ENCODE measurements at regions not wholly inside any gene's neighbourhood (a gene's known extent, or its start where the extent isn't known, plus 50 kb on each side); places are given as distances from the start of the nearest gene placed in this dataset.
A peak's percentile ranks its signal among the peaks of the same experiment; 100 is the strongest.

GRCh38 chr1:198889101-198889500 is 250.3 kb downstream of the PTPRC start (continued):
- TF ChIP-seq STAT6 (CRISPR knock-in tag; IDR thresholded peaks at IDR 0.05; ENCODE audit: borderline replicate concordance) (no peak), SNAI1 (CRISPR knock-in tag; IDR thresholded peaks at IDR 0.05; ENCODE audit: borderline replicate concordance) (no peak), NCOA2 (CRISPR knock-in tag; IDR thresholded peaks at IDR 0.05) (no peak), ZNF24 (IDR thresholded peaks at IDR 0.05) (no peak), ZNF234 (CRISPR knock-in tag; conservative IDR thresholded peaks at IDR 0.05) (no peak), ZNF205 (CRISPR knock-in tag; IDR thresholded peaks at IDR 0.05) (no peak), HMG20B (CRISPR knock-in tag; conservative IDR thresholded peaks at IDR 0.05) (no peak), ZNF746 (CRISPR knock-in tag; IDR thresholded peaks at IDR 0.05) (no peak), ZNF282 (IDR thresholded peaks at IDR 0.05; ENCODE audit: partially characterized antibody) (no peak), MTF2 (CRISPR knock-in tag; IDR thresholded peaks at IDR 0.05; ENCODE audit: borderline replicate concordance) (no peak)

- no peak for FAIRE-seq
- CTCF ChIA-PET (ENCODE audit: low intra/inter-chr PET ratio, low total read pairs): no interaction called here
These were observed 250.9 kb downstream of the PTPRC start for GRCh38 chr1:198889749-198890148.

More at GRCh38 chr1:198889749-198890148, 250.9 kb downstream of the PTPRC start:
- peak; percentile 94 for TF ChIP-seq MAFF (IDR thresholded peaks at IDR 0.05; ENCODE audit: low read depth, low read length)
- peak; percentile 90 to 96 for TF ChIP-seq MAFK (conservative IDR thresholded peaks at IDR 0.05 in 1 of 2, IDR thresholded peaks at IDR 0.05 in 1 of 2; ENCODE audit: low read length in 2 of 2)
- no peak for TF ChIP-seq ASH2L (IDR thresholded peaks at IDR 0.05; ENCODE audit: insufficient read length, low read depth, low read length)
- 70% methylated on average over 1 of the region's 1 CpG for WGBS (ENCODE audit: low lambda C conversion rate)
- Histone ChIP-seq H3K79me2 (ENCODE audit: insufficient read depth, low read length) (no peaks in the 10 kb centered on the region), H3K9ac (ENCODE audit: insufficient read depth, low read depth, low read length) (no peak overlapping the region), H4K20me1 (ENCODE audit: insufficient read depth, low read length) (no peaks in the 10 kb centered on the region), H3K9me3 (ENCODE audit: low read length) (no peaks in the 10 kb centered on the region), H3K27ac (ENCODE audit: extremely low read length, insufficient read depth, low read length) (no peak overlapping the region), H2AFZ (ENCODE audit: low read length) (no peak overlapping the region), H3K36me3 (replicated peaks in 1 of 2; ENCODE audit: control insufficient read depth in 1 of 2, insufficient read depth in 2 of 2, low read length in 2 of 2) (no peaks in the 10 kb centered on the region), H3K4me3 (replicated peaks in 1 of 3; ENCODE audit: insufficient read depth in 1 of 3, low read depth in 2 of 3, low read length in 3 of 3) (no peak overlapping the region), H3K4me1 (ENCODE audit: insufficient read depth, low read length) (no peaks in the 10 kb centered on the region), H3K27me3 (ENCODE audit: control insufficient read depth in 1 of 2, insufficient read depth in 2 of 2, low read length in 2 of 2) (no peaks in the 10 kb centered on the region), H3K4me2 (ENCODE audit: low read depth, low read length) (no peak overlapping the region)
- POLR2A ChIA-PET: no interaction called here
- intact Hi-C loops (cut with micrococcal nuclease; ENCODE audit: unreplicated experiment): no loop called here
- no TSS peak for BruUV-seq (replicated peaks)
- in situ Hi-C loops (cut with HindIII; ENCODE audit: extremely low pct_ligation_motif_present, low pct_unique_long_range_greater_than_20kb): no loop called here
- no peak for ATAC-seq
- DNase-seq (ENCODE audit: low spot score): no peak
